ENCODE measurements at regions not wholly inside any gene's neighbourhood (a gene's known extent, or its start where the extent isn't known, plus 50 kb on each side); places are given as distances from the start of the nearest gene placed in this dataset.

- Histone ChIP-seq H3K9me3 (no peaks in the 10 kb centered on the region; the same call in 2 of the 3 replicates), H3K4me2 (no peak overlapping the region), H3K4me1 (no peaks in the 10 kb centered on the region), H3K4me3 (no peak overlapping the region), H3K27ac (no peak overlapping the region)
- ATAC-seq (no peak), FAIRE-seq (no peak), DNase-seq (ENCODE audit: low read depth in 1 of 2, low spot score in 1 of 2) (no peak)
- no peak for TF ChIP-seq POLR2A (IDR thresholded peaks at IDR 0.05; ENCODE audit: low read length)
- TF ChIP-seq BHLHE40 (IDR thresholded peaks at IDR 0.05; ENCODE audit: low read depth, low read length): no peak
- no peak for TF ChIP-seq JUN (IDR thresholded peaks at IDR 0.05)
- no peak for TF ChIP-seq HES2 (IDR thresholded peaks at IDR 0.05)
- WGBS (ENCODE audit: missing lambda C conversion rate): 50% methylated on average over 10 of the region's 10 CpGs
- ChIA-PET CTCF (interaction anchor here (1.2 to 1.5 kb wide), 3 partner anchors 10 to 32 kb away, joined by 3 to 4 read pairs (median 3); no protein-coding TSS in a partner anchor), POLR2A (no interaction called here)
Observed at GRCh38 chr15:69843900-69844304, 253.8 kb downstream of the TLE3 start.

GRCh38 chr15:69845159-69845558 is 252.6 kb downstream of the TLE3 start:
- H3K9me3 ChIP-seq: no peaks in the 10 kb centered on the region; the same call in 2 of the 3 replicates
- no peak for TF ChIP-seq EP300 (IDR thresholded peaks at IDR 0.05)
- no peak for TF ChIP-seq REST (IDR thresholded peaks at IDR 0.05)
- no peak for TF ChIP-seq CBX8 (IDR thresholded peaks at IDR 0.05)
- TF ChIP-seq FOSL2 (IDR thresholded peaks at IDR 0.05): no peak
- no peak for TF ChIP-seq FOSL2 (CRISPR knock-in tag; IDR thresholded peaks at IDR 0.05)
- no peak for TF ChIP-seq EHMT2 (IDR thresholded peaks at IDR 0.05; ENCODE audit: low read depth)
- TF ChIP-seq HOXA7 (CRISPR knock-in tag; IDR thresholded peaks at IDR 0.05): no peak
- no peak for TF ChIP-seq EHF (CRISPR knock-in tag; IDR thresholded peaks at IDR 0.05)
- no peak for TF ChIP-seq RNF2 (IDR thresholded peaks at IDR 0.05; ENCODE audit: borderline replicate concordance, low read depth)
- TF ChIP-seq FOSB (CRISPR knock-in tag; IDR thresholded peaks at IDR 0.05): no peak
- TF ChIP-seq MAFK (IDR thresholded peaks at IDR 0.05; ENCODE audit: partially characterized antibody): no peak
- TF ChIP-seq HEYL (CRISPR knock-in tag; IDR thresholded peaks at IDR 0.05): no peak
- TF ChIP-seq ZNF302 (CRISPR knock-in tag; IDR thresholded peaks at IDR 0.05): no peak
- TF ChIP-seq BCL3 (IDR thresholded peaks at IDR 0.05): no peak
- no peak for TF ChIP-seq HES2 (IDR thresholded peaks at IDR 0.05)
- TF ChIP-seq HMGXB4 (CRISPR knock-in tag; IDR thresholded peaks at IDR 0.05; ENCODE audit: borderline replicate concordance): no peak
- TF ChIP-seq POLR2A (IDR thresholded peaks at IDR 0.05; ENCODE audit: low read length): no peak
- H3K4me3 ChIP-seq: no peak overlapping the region
- H3K27ac ChIP-seq: no peak overlapping the region
- FAIRE-seq: no peak
- no peak for ATAC-seq
- WGBS (ENCODE audit: missing lambda C conversion rate): 44% methylated on average over 5 of the region's 5 CpGs
- no peak overlapping the region for H3K4me2 ChIP-seq
- POLR2A ChIA-PET: no interaction called here
- H3K4me1 ChIP-seq: no peaks in the 10 kb centered on the region
- CTCF ChIA-PET: interaction anchor here (0.6 to 1.5 kb wide), 3 partner anchors 12 to 32 kb away, joined by 3 to 6 read pairs (median 4); no protein-coding TSS in a partner anchor
- no peak for DNase-seq (ENCODE audit: low read depth in 1 of 2, low spot score in 1 of 2)
